ENCODE measurements at regions not wholly inside any gene's neighbourhood (a gene's known extent, or its start where the extent isn't known, plus 50 kb on each side); places are given as distances from the start of the nearest gene placed in this dataset.

GRCh38 chr2:15750433-15750814 lies 158.8 kb downstream of the DDX1 start:
- no peak for DNase-seq
- no peaks in the 10 kb centered on the region for H3K27me3 ChIP-seq
- no peak overlapping the region for H3K4me3 ChIP-seq
- intact Hi-C loops (cut with DNase I; ENCODE audit: low total_unique reads) (no loop called here), in situ Hi-C loops (cut with MboI; ENCODE audit: low pct_ligation_motif_present in 1 of 4, low pct_unique_long_range_greater_than_20kb in 1 of 4, low sequenced_read_pairs in 3 of 4) (no loop called here)
- TF ChIP-seq POLR2A (IDR thresholded peaks at IDR 0.05) = no peak
- no peak for TF ChIP-seq CTCF (IDR thresholded peaks at IDR 0.05)
- TF ChIP-seq EP300 (IDR thresholded peaks at IDR 0.05; ENCODE audit: low read depth) = no peak
- TF ChIP-seq POLR2AphosphoS5 (IDR thresholded peaks at IDR 0.05) = no peak
- peaks cover 0 to 16% (median 2%) of the 10 kb centered on the region in 4 donors for H3K4me1 ChIP-seq
- WGBS, 2 donors (ENCODE audit: low coverage in 1 of 2) = 59 to 79% methylated on average over 2 to 3 of the region's 3 CpGs
- no peaks in the 10 kb centered on the region for H3K9me3 ChIP-seq
- H3K36me3 ChIP-seq = no peaks in the 10 kb centered on the region
- H3K27ac ChIP-seq = no peak overlapping the region

GRCh38 chr2:15750822-15751329 lies 159.2 kb downstream of the DDX1 start:
- Histone ChIP-seq H3K36me3 (no peaks in the 10 kb centered on the region), H3K27ac (no peak overlapping the region), H3K4me3 (no peak overlapping the region), H3K27me3 (no peaks in the 10 kb centered on the region), H3K9me3 (no peaks in the 10 kb centered on the region), H3K4me1 (peaks cover 0 to 11% (median 2%) of the 10 kb centered on the region in 4 donors)
- TF ChIP-seq POLR2AphosphoS5 (IDR thresholded peaks at IDR 0.05) (no peak), EP300 (IDR thresholded peaks at IDR 0.05; ENCODE audit: low read depth) (no peak), POLR2A (IDR thresholded peaks at IDR 0.05) (no peak), CTCF (IDR thresholded peaks at IDR 0.05) (no peak)
- DNase-seq = no peak
- 73% methylated on average over 3 of the region's 3 CpGs; no CpG with 5 or more reads in 1 of the 2 donors for WGBS, 2 donors (ENCODE audit: low coverage in 1 of 2)
- intact Hi-C loops (cut with DNase I; ENCODE audit: low total_unique reads) = no loop called here
- in situ Hi-C loops (cut with MboI; ENCODE audit: low pct_ligation_motif_present in 1 of 4, low pct_unique_long_range_greater_than_20kb in 1 of 4, low sequenced_read_pairs in 3 of 4) = no loop called here

GRCh38 chr2:15751477-15751876 lies 159.8 kb downstream of the DDX1 start:
- intact Hi-C loops (cut with DNase I; ENCODE audit: low total_unique reads) = no loop called here
- Histone ChIP-seq H3K36me3 (no peaks in the 10 kb centered on the region), H3K4me1 (peaks cover 0 to 8% (median 2%) of the 10 kb centered on the region in 4 donors), H3K4me3 (no peak overlapping the region), H3K27ac (no peak overlapping the region), H3K27me3 (no peaks in the 10 kb centered on the region), H3K9me3 (no peaks in the 10 kb centered on the region)
- TF ChIP-seq POLR2A (IDR thresholded peaks at IDR 0.05) (no peak), CTCF (IDR thresholded peaks at IDR 0.05) (no peak), EP300 (IDR thresholded peaks at IDR 0.05; ENCODE audit: low read depth) (no peak), POLR2AphosphoS5 (IDR thresholded peaks at IDR 0.05) (no peak)
- DNase-seq = no peak
- in situ Hi-C loops (cut with MboI; ENCODE audit: low pct_ligation_motif_present in 1 of 4, low pct_unique_long_range_greater_than_20kb in 1 of 4, low sequenced_read_pairs in 3 of 4) = no loop called here
- 83 to 86% methylated on average over 2 of the region's 2 CpGs for WGBS, 2 donors (ENCODE audit: low coverage in 1 of 2)

- Histone ChIP-seq H3K4me3 (no peak overlapping the region), H3K27me3 (no peaks in the 10 kb centered on the region), H3K27ac (no peak overlapping the region), H3K9me3 (no peaks in the 10 kb centered on the region), H3K36me3 (no peaks in the 10 kb centered on the region), H3K4me1 (peaks cover 0 to 8% (median 2%) of the 10 kb centered on the region in 4 donors)
- no peak for DNase-seq
- intact Hi-C loops (cut with DNase I; ENCODE audit: low total_unique reads) = no loop called here
- in situ Hi-C loops (cut with MboI; ENCODE audit: low pct_ligation_motif_present in 1 of 4, low pct_unique_long_range_greater_than_20kb in 1 of 4, low sequenced_read_pairs in 3 of 4) = no loop called here
- TF ChIP-seq EP300 (IDR thresholded peaks at IDR 0.05; ENCODE audit: low read depth) (no peak), POLR2A (IDR thresholded peaks at IDR 0.05) (no peak), CTCF (IDR thresholded peaks at IDR 0.05) (no peak), POLR2AphosphoS5 (IDR thresholded peaks at IDR 0.05) (no peak)
- 33 to 42% methylated on average over 2 of the region's 2 CpGs for WGBS, 2 donors (ENCODE audit: low coverage in 1 of 2)
These were observed 161.0 kb downstream of the DDX1 start for GRCh38 chr2:15752552-15753232.

Data from transverse colon (tissue), 4 donors.